ENCODE measurements at regions not wholly inside any gene's neighbourhood (a gene's known extent, or its start where the extent isn't known, plus 50 kb on each side); places are given as distances from the start of the nearest gene placed in this dataset.

DNA sequence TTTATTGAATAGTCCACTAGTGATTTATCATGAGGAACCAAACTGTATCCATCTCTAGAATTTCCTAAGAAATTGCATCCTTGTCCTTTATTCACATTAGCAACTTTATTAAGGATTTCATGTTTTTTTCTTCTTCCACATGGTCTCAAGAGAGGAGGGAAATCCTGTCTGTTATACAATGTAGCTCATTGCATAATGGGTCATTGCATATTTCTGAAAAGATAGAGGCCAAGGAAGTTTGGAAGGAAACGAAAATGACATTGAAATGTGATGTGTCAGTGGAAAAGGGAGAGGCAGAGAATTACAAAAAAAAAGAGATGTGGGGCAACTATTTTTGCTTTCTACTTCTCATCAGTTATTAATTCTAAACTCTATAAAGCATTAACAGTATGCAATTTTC is 353.1 kb downstream of the METTL15 start:
- H3K4me3 ChIP-seq (ENCODE audit: low read length) = no peak overlapping the region
- TF ChIP-seq, protein P1, sequence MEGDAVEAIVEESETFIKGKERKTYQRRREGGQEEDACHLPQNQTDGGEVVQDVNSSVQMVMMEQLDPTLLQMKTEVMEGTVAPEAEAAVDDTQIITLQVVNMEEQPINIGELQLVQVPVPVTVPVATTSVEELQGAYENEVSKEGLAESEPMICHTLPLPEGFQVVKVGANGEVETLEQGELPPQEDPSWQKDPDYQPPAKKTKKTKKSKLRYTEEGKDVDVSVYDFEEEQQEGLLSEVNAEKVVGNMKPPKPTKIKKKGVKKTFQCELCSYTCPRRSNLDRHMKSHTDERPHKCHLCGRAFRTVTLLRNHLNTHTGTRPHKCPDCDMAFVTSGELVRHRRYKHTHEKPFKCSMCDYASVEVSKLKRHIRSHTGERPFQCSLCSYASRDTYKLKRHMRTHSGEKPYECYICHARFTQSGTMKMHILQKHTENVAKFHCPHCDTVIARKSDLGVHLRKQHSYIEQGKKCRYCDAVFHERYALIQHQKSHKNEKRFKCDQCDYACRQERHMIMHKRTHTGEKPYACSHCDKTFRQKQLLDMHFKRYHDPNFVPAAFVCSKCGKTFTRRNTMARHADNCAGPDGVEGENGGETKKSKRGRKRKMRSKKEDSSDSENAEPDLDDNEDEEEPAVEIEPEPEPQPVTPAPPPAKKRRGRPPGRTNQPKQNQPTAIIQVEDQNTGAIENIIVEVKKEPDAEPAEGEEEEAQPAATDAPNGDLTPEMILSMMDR (conservative IDR thresholded peaks at IDR 0.05; ENCODE audit: low read depth, low read length) = no peak
- no peak for DNase-seq (ENCODE audit: low read depth)

DNA sequence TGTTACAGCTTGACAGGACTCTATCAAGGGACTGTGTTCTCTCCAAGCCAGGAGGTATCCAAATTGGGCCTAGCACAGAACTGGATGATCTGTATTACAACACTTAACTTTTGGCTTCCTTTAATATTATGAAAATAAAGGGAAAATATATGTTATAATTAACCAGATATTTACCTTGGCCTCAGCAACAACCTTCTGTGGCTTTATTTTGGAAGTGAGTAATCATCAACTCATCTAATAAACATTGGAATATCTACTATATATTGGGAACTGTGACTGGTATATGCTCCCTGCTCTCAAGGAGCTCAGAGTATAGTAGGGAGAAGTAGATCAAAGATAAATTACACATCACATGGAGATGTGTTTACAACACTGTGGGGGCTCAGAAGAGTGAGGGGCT is 352.2 kb downstream of the METTL15 start:
- TF ChIP-seq, protein P1 (conservative IDR thresholded peaks at IDR 0.05; ENCODE audit: low read depth, low read length) = no peak
- DNase-seq (ENCODE audit: low read depth) = no peak
- no peak overlapping the region for H3K4me3 ChIP-seq (ENCODE audit: low read length)

DNA sequence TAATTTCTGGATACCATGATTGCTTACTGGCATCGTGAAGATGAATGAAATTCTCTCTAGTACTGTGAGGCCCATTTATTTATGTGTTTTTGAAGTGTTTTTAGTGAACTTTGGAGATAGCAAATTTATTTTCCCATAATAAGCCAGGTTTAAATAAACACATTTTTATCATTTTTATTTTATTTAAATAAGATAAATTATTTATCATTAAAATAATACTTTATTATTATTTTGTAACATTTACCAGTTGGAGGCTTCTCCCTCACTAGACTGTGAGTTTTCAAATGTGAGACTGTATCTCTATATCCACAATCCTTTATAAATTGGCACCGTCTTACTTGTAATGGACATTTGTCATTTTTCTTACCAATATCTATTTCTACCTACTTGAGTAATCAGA is 351.7 kb downstream of the METTL15 start:
- TF ChIP-seq, protein P1 (conservative IDR thresholded peaks at IDR 0.05; ENCODE audit: low read depth, low read length) = no peak
- DNase-seq (ENCODE audit: low read depth) = no peak
- H3K4me3 ChIP-seq (ENCODE audit: low read length) = no peak overlapping the region

DNA sequence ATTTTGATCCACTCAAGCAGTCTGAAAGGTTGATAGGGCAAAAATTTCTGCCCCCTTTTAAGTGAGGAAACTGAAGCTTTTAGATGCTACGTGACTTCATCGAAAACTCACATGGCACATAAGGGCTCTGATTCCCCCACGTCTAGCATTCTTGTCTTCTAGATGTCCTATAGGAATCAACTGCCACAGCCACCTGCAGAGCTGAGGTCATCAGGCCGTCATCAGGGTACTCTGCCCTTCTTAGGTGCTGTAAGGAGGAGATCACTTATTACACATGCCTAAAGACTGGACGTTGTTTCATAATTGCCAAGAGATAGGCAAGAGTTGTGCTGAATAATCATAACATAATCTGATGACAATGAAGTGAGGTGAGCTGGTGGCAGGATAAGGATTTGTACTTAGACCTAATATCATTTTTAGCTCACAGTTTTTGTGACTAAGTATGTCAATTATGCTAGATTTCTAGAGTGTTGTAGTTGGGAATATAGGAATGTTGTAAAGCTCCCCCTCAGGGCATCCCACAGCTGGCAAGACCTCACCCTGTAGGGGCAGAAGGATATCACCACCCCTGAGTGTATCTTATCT is 349.4 kb downstream of the METTL15 start:
- TF ChIP-seq, protein P1 (conservative IDR thresholded peaks at IDR 0.05; ENCODE audit: low read depth, low read length) = no peak
- H3K4me3 ChIP-seq (ENCODE audit: low read length) = no peak overlapping the region
- DNase-seq (ENCODE audit: low read depth) = no peak

DNA sequence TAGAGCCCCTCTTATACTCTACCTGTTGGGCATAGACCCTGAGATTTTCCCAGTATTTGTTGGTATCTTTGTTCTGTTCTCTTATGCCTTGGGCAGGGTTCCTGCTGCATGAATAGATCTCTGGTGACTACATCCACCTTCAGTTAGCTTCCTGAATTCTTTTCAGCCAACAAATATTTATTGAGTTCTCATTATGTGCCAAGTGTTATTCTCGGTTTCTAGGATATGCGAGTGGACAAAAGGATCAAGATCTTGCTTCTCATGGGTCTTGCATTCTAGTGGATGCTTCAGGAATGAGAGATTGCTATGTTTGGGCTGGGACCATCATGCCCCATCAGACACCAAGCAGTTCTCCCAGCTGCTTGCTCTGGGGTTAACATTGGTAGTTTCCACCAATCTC is 340.0 kb downstream of the METTL15 start:
- H3K4me3 ChIP-seq (ENCODE audit: low read length) = no peak overlapping the region
- no peak for DNase-seq (ENCODE audit: low read depth)
- TF ChIP-seq, protein P1 (conservative IDR thresholded peaks at IDR 0.05; ENCODE audit: low read depth, low read length) = no peak

DNA sequence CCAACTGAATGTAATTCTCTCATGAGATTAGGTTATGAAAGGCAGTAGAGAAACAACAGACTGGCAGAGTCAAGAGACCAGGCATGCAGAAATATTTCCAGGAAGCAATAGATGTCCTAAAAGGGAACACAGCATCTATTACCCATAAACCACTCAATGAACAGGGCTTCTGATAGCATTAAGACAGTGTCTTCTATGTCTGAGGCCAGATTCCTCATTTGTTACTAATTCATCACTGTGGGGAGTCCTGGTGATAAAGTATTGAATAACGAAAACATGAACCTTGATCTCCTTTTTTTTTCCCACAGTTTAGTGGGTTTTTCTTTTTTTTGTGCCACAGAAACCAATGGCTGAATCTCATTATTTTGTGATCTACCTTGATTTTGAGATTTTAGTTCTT is 339.0 kb downstream of the METTL15 start:
- TF ChIP-seq, protein P1 (conservative IDR thresholded peaks at IDR 0.05; ENCODE audit: low read depth, low read length) = no peak
- no peak overlapping the region for H3K4me3 ChIP-seq (ENCODE audit: low read length)
- no peak for DNase-seq (ENCODE audit: low read depth)

DNA sequence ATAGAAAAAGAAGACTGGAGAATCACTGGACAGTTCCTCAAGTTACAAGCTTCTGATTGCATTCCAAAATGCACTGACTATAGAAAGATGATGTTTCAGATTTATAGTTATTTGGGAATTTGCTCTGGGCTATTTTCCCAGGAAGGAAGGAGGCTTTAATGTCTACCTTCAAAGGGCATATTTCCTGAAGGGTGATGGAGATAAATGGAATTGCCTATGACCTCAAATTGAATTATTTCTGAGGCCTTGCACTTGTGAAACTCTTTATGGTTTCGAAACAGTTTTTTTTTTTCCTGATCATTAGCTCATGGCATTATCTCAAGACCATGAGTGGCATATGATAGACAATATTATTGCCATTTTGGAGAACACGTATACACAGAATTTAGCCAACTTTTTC is 333.9 kb downstream of the METTL15 start:
- TF ChIP-seq, protein P1 (conservative IDR thresholded peaks at IDR 0.05; ENCODE audit: low read depth, low read length) = no peak
- DNase-seq (ENCODE audit: low read depth) = no peak
- no peak overlapping the region for H3K4me3 ChIP-seq (ENCODE audit: low read length)
